GM12875 (cell line): ENCODE measurements at regions not wholly inside any gene's neighbourhood (a gene's known extent, or its start where the extent isn't known, plus 50 kb on each side); places are given as distances from the start of the nearest gene placed in this dataset.
"Not testable (repeated sequence)": the region's sequence is repeated elsewhere in the genome, so short reads cannot be mapped to it uniquely, and the experiment has no call there.

ENCODE experiments used
- H3K4me3 ChIP-seq: one replicate; pipeline ENCODE4 v1.5.1; 2011; ENCODE audit warnings: low read depth, low read length, control low read depth
- TF ChIP-seq, protein P1 (sequence below): IDR thresholded peaks from 2 replicates; pipeline ENCODE4 v1.5.1; 2011; ENCODE audit warnings: low read depth, mild to moderate bottlenecking, control low read depth, inconsistent platforms, low read length, moderate library complexity, borderline replicate concordance; ENCODE audit not compliant: insufficient read depth

GRCh38 chr10:120789303-120790203 is 61.6 kb upstream of the WDR11 start:
- no peak overlapping the region for H3K4me3 ChIP-seq
- TF ChIP-seq, protein P1, sequence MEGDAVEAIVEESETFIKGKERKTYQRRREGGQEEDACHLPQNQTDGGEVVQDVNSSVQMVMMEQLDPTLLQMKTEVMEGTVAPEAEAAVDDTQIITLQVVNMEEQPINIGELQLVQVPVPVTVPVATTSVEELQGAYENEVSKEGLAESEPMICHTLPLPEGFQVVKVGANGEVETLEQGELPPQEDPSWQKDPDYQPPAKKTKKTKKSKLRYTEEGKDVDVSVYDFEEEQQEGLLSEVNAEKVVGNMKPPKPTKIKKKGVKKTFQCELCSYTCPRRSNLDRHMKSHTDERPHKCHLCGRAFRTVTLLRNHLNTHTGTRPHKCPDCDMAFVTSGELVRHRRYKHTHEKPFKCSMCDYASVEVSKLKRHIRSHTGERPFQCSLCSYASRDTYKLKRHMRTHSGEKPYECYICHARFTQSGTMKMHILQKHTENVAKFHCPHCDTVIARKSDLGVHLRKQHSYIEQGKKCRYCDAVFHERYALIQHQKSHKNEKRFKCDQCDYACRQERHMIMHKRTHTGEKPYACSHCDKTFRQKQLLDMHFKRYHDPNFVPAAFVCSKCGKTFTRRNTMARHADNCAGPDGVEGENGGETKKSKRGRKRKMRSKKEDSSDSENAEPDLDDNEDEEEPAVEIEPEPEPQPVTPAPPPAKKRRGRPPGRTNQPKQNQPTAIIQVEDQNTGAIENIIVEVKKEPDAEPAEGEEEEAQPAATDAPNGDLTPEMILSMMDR: no peak

GRCh38 chr10:120791316-120791715 is 59.8 kb upstream of the WDR11 start:
- H3K4me3 ChIP-seq: no peak overlapping the region

DNA sequence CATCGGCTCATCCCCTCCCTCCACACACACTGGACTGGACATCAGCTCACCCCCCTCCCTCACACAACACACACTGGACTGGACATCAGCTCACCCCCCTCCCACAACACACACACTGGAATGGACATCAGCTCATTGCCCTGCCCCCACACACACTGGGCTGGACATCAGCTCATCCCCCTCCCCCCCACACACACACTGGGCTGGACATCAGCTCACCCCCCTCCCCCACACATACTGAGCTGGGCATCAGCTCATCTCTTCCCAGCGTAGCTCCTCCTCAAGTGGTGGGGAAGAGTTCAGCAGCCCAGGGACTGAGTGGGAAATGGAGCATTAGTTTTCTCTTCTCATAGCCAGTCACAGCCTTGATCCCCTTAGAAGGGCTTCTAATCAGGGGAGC is 58.1 kb upstream of the WDR11 start:
- TF ChIP-seq, protein P1: no peak
- H3K4me3 ChIP-seq: no peak overlapping the region

More at GRCh38 chr10:120791316-120791715, 59.8 kb upstream of the WDR11 start:
- TF ChIP-seq, protein P1: no peak

GRCh38 chr10:120794390-120794789 is 56.8 kb upstream of the WDR11 start:
- H3K4me3 ChIP-seq: no peak overlapping the region
- TF ChIP-seq, protein P1: no peak

- H3K4me3 ChIP-seq: not testable (repeated sequence)
Measured at GRCh38 chr10:120798276-120798675, 52.9 kb upstream of the WDR11 start.

DNA sequence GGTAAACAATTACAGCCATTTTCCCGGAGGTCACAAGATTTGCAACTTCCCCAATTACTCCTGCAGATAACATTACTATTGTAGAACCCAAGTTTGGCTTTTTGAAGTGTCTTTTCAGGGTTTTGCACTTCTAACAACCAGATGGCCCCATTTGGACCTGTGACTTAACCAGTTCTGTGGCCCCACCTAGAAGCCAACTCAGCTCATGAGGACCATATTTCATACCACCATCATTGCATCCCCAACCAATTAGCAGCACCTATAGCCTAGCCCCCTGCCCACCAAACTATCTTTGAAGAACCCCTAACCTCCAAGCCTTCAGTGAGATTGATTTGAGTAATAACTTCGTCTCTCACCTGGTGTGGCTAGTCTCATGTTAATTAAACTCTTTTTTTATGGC is 51.3 kb upstream of the WDR11 start:
- H3K4me3 ChIP-seq: no peak overlapping the region
- TF ChIP-seq, protein P1: no peak

DNA sequence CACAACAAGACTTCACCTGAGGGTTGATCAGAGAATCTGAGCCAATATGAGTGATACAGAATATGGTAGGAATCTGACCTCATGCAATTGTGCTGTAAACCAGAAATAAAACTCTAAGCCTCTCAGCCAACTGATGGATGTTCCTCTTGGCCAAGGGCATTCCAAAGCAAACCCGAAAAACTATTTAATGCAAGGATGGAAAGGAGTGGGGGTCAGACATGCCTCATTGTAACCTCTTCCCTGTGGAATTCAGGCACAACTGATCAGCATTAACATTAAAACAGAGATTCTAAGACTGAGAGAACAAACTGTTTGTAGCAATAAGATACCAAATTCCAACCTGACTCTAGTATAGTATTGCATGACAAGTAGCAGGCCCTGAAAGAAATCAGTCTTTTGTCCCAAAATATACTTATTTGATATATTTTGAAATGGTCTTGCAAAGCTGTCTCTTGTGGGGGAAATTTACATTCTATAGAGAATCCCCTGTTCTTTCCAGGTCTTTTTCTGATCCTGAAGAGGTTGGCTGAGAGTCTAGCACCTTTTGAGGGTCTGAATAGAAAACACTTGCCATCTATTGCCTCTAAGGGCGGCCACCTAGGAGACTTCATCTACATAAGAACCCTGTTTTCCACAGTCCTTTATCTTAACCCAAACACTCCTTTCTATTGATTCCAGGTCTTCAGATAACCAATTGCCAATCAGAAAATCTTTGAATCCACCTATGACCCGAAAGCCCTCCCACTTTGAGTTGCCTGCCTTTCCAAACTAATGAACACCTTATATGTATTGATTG is 50.4 kb upstream of the WDR11 start:
- H3K4me3 ChIP-seq: no peak overlapping the region
- TF ChIP-seq, protein P1: no peak
